NCI-H146 treated with DMSO at 0.1 percent for 48 hours (cell line): ENCODE measurements at regions not wholly inside any gene's neighbourhood (a gene's known extent, or its start where the extent isn't known, plus 50 kb on each side); places are given as distances from the start of the nearest gene placed in this dataset.

Experiments used
- DNase-seq: peaks from one replicate; lab custom pipeline; 2025; ENCODE audit not compliant: unreplicated experiment; lab: John Stamatoyannopoulos, UW

DNA sequence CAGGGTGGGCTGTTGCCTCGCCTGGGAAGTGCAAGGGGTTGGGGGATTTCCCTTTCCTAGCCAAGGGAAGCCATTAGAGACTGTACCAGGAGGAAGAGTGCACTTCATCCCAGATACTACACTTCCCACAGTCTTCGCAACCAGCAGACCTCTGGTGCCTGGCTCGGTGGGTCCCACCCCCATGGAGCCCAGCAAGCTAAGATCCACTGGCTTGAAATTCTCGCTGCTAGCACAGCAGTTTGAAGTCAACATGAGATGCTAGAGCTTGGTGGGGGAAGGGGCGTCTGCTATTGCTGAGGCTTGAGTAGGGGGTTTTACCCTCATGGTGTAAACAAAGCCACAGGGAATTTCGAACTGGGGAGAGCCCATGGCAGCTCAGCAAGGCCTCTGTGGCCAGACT is 586.4 kb downstream of the HTR1A start:
- DNase-seq: no peak

- no peak for DNase-seq
Measured at GRCh38 chr5:63374085-63374484, 588.2 kb downstream of the HTR1A start.

GRCh38 chr5:63351164-63351563 is 611.1 kb downstream of the HTR1A start:
- no peak for DNase-seq

GRCh38 chr5:63346451-63346850 is 615.8 kb downstream of the HTR1A start:
- DNase-seq: no peak

DNA sequence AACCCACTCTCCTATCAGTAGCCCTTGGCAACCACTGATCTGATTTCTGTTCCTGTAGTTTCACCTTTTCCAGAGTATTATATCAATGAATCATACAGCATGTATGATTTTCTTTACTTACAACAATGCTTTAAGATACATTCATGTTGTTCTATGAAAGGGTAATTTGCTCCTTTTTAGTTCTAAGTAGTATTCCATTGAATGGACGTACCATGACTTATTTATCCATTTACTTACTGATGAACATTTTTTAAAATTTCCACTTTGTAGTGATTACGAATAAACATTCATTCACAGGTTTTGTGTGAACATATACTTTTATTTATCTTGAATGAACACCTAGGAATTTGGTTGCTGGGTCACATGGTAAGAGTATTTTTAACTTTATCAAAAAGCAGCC is 620.8 kb downstream of the HTR1A start:
- DNase-seq: no peak

DNA sequence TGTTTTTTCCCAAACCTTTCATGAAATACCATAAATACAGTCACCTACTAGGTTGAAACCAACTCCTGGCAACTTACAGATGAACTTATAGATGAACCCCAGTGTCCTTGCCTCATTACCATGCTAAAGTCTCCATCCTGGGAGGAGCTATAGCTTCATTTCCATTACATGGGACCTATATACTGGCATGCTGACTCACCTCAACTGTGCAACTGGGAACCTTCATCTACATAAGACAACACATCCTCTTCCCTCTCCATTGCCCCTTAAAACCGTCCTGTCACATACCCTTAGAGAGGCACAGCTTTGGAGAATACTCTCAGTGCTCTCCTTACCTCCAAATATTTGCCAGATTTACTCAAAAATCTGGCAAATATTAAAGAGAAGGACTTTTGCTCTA is 638.3 kb downstream of the HTR1A start:
- DNase-seq: no peak

DNA sequence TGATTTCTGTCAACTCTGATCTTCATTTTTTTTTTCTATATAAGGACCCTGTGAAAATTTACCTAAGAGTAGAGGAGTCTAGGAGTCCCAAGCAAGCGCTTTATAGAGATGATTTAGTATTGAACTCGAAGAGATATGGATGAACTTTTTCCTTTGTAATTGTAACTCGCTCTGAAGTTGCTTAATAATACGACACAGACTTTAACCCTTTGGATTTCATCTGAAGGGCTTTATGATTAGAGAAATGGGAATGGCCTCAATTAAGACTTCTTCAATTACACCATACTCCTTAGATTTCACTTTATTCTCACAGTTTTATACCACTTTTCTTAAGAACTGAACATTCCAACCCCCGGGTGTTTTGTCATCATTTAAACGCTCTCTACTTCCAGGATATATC is 647.7 kb downstream of the HTR1A start:
- DNase-seq: no peak

GRCh38 chr5:63310644-63311043 is 651.6 kb downstream of the HTR1A start:
- no peak for DNase-seq

DNA sequence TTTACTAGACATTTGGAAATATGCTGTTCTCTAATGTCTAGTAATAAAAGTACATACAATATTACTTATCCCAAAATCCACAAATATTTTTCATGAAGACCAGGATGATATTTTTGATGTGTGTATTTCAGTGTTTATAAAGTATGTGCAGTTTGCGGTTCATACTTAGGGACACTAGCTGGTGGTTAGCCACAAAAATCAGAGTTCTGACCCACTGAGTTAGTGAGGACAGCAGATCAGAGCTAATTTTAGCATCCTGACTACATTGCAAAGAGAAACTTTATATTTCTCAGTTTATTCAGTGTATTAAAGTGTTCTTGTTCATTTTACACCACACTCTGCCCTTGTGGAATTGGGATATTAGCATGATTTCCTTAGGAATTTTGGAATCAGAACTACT is 655.3 kb downstream of the HTR1A start:
- DNase-seq: no peak

DNA sequence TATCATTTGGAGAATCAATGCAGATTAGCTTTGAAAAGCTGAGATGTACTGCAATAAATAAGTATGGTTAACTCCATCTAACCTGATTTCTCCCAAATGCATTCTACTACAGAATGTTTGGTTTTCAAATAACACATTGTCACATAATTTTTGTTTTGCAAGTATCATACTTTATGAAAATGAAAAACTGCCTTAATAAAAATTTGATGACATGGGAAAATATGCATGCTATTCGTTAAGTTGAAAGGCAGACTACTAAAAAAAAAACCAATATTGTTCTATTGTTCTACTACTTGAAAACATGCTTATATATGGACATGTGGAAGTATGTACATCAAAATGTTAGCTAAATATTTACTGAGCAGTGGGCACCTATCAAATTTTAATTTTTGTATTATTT is 668.9 kb downstream of the HTR1A start:
- no peak for DNase-seq

- no peak for DNase-seq
Measured at GRCh38 chr5:63286724-63287123, 675.5 kb downstream of the HTR1A start.

DNA sequence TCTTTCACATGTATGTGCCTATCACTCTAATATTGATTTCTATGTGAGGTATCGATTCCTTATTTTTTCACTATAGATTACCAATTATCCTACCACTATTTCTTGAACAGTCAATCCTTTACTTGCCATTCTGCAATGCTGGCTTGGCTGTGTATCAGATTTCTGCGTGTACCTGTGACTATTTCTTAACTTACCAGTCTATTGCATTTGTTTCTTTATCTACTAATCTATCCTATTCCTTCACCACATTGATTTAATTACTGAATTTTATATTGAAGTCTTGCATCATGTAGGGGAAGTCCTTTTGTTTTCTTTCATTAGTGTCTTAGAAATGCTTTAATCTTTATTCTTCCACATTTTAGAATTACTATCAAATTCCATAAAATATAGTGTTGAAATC is 684.8 kb downstream of the LRRC70 start:
- no peak for DNase-seq

GRCh38 chr5:63262185-63262981 is 683.8 kb downstream of the LRRC70 start:
- DNase-seq: no peak

DNA sequence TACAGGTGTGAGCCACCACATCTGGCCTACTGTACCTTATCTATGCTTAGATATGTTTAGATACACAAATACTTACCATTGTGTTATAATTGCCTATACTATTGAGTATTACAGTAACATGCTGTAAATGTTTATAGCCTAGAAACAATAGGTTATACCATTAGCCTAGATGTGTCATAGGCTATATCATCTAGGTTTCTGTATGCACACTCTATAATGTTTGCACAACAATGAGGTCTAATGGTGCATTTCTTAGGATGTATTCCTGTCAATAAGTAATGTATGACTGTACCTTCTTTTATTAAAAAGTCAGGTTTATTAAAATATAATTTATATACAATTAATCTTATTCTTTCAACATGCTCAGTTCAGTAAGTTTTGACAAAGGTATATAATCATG is 683.1 kb downstream of the LRRC70 start:
- DNase-seq: no peak

- no peak for DNase-seq
Measured at GRCh38 chr5:63255594-63255993, 677.0 kb downstream of the LRRC70 start.

DNA sequence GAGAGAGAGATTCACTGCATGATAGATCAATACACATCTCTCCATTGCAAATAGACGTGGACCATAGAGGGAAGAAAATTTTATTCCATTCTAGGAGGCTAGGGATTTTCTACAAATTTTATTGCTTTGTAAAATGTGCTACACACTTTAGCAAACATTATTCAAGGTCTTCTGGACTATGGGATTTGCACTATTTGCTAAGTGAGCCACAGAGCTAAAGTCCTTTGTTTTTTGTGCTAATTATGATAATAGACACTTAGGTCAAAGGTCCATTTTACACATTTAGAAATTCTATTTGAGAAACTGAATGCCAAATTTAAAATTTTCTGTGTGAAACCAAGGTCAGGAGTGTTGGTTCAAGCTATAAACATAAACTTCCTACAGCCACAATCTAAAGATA is 672.3 kb downstream of the LRRC70 start:
- no peak for DNase-seq

DNA sequence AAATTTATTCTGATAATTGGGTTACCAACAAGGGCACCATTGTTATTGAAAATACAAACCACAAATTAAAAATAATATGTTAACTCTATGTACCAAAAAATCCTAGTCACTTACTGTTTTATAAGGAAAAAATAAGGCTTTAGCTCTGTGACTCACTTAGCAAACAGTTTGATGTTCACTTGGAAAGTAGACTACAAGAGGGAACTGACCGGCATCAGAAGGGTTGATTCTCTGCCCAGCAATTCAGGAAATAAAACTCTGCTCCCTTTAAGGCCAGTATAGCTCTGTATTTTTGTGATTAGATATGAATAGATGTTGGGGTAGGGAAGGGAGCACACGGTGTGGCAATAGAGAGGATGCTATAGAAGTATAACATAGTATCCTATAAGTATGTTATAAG is 671.3 kb downstream of the LRRC70 start:
- DNase-seq: no peak

- DNase-seq: no peak
Measured at GRCh38 chr5:63247651-63248050, 669.0 kb downstream of the LRRC70 start.

DNA sequence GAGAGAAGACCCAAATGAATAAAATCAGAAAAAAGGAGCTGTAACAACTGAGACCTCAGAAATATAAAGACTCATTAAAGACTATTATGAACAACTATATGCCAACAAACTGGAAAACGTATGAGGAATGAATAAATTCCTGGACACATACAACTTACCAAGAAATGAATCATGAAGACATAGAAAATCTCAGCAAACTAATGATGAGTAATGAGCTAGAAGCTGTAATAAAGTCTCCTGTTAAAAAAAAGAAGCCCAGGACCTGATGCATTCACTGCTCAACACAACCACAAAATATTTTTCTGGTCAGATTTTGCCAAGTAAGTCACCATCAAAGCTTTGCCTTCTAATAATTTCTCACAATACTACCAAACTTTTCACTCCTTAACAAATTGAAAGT is 666.7 kb downstream of the LRRC70 start:
- no peak for DNase-seq

- no peak for DNase-seq
Measured at GRCh38 chr5:63240063-63240755, 661.6 kb downstream of the LRRC70 start.

DNA sequence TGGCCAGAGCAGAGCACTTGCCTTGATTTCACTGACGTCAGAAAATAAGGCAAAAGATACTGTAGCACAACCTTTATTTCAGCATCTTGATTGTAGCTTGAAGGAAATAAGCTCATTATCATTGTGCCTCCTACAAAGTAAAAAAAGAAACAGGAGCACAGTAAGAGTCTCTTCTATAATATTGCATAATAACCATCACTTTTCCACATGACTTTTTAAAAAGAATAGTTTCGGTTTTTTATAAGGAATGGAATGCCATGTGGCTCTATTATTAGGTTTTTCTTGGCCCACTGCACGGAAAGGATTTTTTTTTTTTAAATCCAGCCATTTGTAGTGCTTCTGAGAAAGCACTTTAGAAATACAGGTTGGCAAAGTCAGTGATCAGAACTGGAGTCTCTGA is 655.3 kb downstream of the LRRC70 start:
- DNase-seq: no peak

DNA sequence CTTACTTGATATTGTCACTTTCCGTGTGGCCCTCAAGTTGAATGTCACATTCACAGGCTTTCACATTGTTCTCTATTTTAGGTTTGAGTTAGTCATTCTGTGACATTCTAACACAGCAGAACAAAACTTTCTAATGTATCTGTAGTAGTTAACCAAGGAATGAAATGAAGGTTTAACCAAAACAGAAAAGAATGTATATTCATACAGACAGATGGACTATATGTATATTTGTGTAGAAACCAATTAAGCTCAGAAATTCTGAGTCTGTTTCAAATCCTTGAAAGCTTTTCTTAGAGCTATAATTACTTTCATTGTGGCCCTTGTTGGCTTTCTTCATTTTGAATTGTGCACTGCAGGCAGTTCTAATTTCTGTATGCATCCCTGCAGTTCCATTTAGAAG is 654.7 kb downstream of the LRRC70 start:
- DNase-seq: no peak

DNA sequence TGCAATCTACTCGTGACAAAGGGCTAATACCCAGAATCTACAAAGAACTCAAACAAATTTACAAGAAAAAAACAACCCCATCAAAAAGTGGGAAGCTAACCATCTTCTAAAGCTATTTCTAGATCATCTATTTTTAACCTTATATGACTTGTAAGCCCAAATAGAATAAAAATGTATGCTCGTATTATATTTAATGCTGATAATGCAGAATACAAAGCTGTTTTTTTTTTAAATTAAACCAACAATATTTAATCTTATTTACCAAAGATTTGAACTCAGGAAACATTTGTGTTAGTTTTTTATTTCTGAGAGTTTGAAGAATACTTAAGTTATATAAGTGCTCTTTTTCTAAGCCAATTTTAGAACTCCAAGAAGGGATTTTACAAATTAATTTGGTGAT is 652.1 kb downstream of the LRRC70 start:
- DNase-seq: no peak
